H1 (cell line): ENCODE measurements at regions not wholly inside any gene's neighbourhood (a gene's known extent, or its start where the extent isn't known, plus 50 kb on each side); places are given as distances from the start of the nearest gene placed in this dataset.

ENCODE experiments used
- BCL11A ChIP-seq, 2 experiments: IDR thresholded peaks; one replicate each; pipeline ENCODE4 v1.6.1; 2011; ENCODE audit warnings: low read depth in 2 of 2, low read length in 2 of 2, mild to moderate bottlenecking in 2 of 2
- E2F6 ChIP-seq: IDR thresholded peaks from 2 replicates; pipeline ENCODE4 v1.6.1; 2012; ENCODE audit warnings: inconsistent platforms
- RNF2 ChIP-seq: fragments of 200-900, 300-1000 bp; sonication (generic); IDR thresholded peaks from 2 replicates; pipeline ENCODE4 v1.7.1; 2016; ENCODE audit warnings: borderline replicate concordance, low read depth, mild to moderate bottlenecking, antibody characterized with exemption, low read length; ENCODE audit not compliant: poor library complexity, severe bottlenecking; ENCODE audit errors: missing control alignments
- SAP30 ChIP-seq: fragments of 300-600 bp; sonication (generic); IDR thresholded peaks from 2 replicates; pipeline ENCODE4 v1.7.1; 2012; ENCODE audit warnings: low read length, moderate library complexity, mild to moderate bottlenecking, inconsistent platforms; ENCODE audit not compliant: insufficient read depth, insufficient replicate concordance

- TF ChIP-seq RNF2 (no peak), E2F6 (no peak), SAP30 (no peak), BCL11A (IDR thresholded peaks at IDR 0.05; ENCODE audit: low read depth in 2 of 2, low read length in 2 of 2) (no peak)
Observed at GRCh38 chr6:112665815-112666214, 318.7 kb downstream of the RFPL4B start (continued).
